ENCODE measurements at regions not wholly inside any gene's neighbourhood (a gene's known extent, or its start where the extent isn't known, plus 50 kb on each side); places are given as distances from the start of the nearest gene placed in this dataset.

- DNase-seq (ENCODE audit: low spot score) (no peak), ATAC-seq (ENCODE audit: low read depth) (no peak)
- H3K27ac ChIP-seq (ENCODE audit: poor library complexity, severe bottlenecking), result peak overlapping the region; percentile 94
- no peaks in the 10 kb centered on the region for H3K27me3 ChIP-seq (ENCODE audit: insufficient read depth, poor library complexity, severe bottlenecking)
- no peak overlapping the region for H3K4me3 ChIP-seq (ENCODE audit: severe bottlenecking)
- H3K9me3 ChIP-seq (ENCODE audit: severe bottlenecking), result peaks cover 2% of the 10 kb centered on the region
- H3K4me1 ChIP-seq (ENCODE audit: insufficient read depth, poor library complexity, severe bottlenecking), result peaks cover 28% of the 10 kb centered on the region
- no peak for TF ChIP-seq CTCF (IDR thresholded peaks at IDR 0.05; ENCODE audit: poor library complexity, severe bottlenecking)
- H3K36me3 ChIP-seq (ENCODE audit: low read depth), result no peaks in the 10 kb centered on the region
Observed at GRCh38 chr2:173588931-173589369, 234.3 kb downstream of the CDCA7 start.

GRCh38 chr2:173589604-173590275 is 235.1 kb downstream of the CDCA7 start:
- H3K36me3 ChIP-seq (ENCODE audit: low read depth), result no peaks in the 10 kb centered on the region
- no peak for TF ChIP-seq CTCF (IDR thresholded peaks at IDR 0.05; ENCODE audit: poor library complexity, severe bottlenecking)
- ATAC-seq (ENCODE audit: low read depth), result peak; percentile 80
- no peak overlapping the region for H3K4me3 ChIP-seq (ENCODE audit: severe bottlenecking)
- H3K4me1 ChIP-seq (ENCODE audit: insufficient read depth, poor library complexity, severe bottlenecking), result peaks cover 28% of the 10 kb centered on the region
- peak overlapping the region; percentile 94 for H3K27ac ChIP-seq (ENCODE audit: poor library complexity, severe bottlenecking)
- H3K9me3 ChIP-seq (ENCODE audit: severe bottlenecking), result peaks cover 2% of the 10 kb centered on the region
- H3K27me3 ChIP-seq (ENCODE audit: insufficient read depth, poor library complexity, severe bottlenecking), result no peaks in the 10 kb centered on the region
- DNase-seq (ENCODE audit: low spot score), result peak; percentile 78

GRCh38 chr2:173590276-173590861 is 235.7 kb downstream of the CDCA7 start:
- Histone ChIP-seq H3K27me3 (ENCODE audit: insufficient read depth, poor library complexity, severe bottlenecking) (no peaks in the 10 kb centered on the region), H3K9me3 (ENCODE audit: severe bottlenecking) (peaks cover 2% of the 10 kb centered on the region), H3K4me3 (ENCODE audit: severe bottlenecking) (no peak overlapping the region), H3K36me3 (ENCODE audit: low read depth) (no peaks in the 10 kb centered on the region), H3K4me1 (ENCODE audit: insufficient read depth, poor library complexity, severe bottlenecking) (peaks cover 28% of the 10 kb centered on the region), H3K27ac (ENCODE audit: poor library complexity, severe bottlenecking) (peak overlapping the region; percentile 94)
- ATAC-seq (ENCODE audit: low read depth) (peak; percentile 87), DNase-seq (ENCODE audit: low spot score) (peak; percentile 94)
- TF ChIP-seq CTCF (IDR thresholded peaks at IDR 0.05; ENCODE audit: poor library complexity, severe bottlenecking), result no peak

- ATAC-seq (ENCODE audit: low read depth), result no peak
- no peak for DNase-seq (ENCODE audit: low spot score)
- Histone ChIP-seq H3K4me1 (ENCODE audit: insufficient read depth, poor library complexity, severe bottlenecking) (peaks cover 27% of the 10 kb centered on the region), H3K27me3 (ENCODE audit: insufficient read depth, poor library complexity, severe bottlenecking) (no peaks in the 10 kb centered on the region), H3K9me3 (ENCODE audit: severe bottlenecking) (peaks cover 2% of the 10 kb centered on the region), H3K4me3 (ENCODE audit: severe bottlenecking) (no peak overlapping the region), H3K27ac (ENCODE audit: poor library complexity, severe bottlenecking) (no peak overlapping the region), H3K36me3 (ENCODE audit: low read depth) (no peaks in the 10 kb centered on the region)
- TF ChIP-seq CTCF (IDR thresholded peaks at IDR 0.05; ENCODE audit: poor library complexity, severe bottlenecking), result no peak
Observed at GRCh38 chr2:173593109-173593508, 238.4 kb downstream of the CDCA7 start.

- H3K36me3 ChIP-seq (ENCODE audit: low read depth), result no peaks in the 10 kb centered on the region
- ATAC-seq (ENCODE audit: low read depth), result no peak
- TF ChIP-seq CTCF (IDR thresholded peaks at IDR 0.05; ENCODE audit: poor library complexity, severe bottlenecking), result no peak
- H3K9me3 ChIP-seq (ENCODE audit: severe bottlenecking), result peaks cover 2% of the 10 kb centered on the region
- no peaks in the 10 kb centered on the region for H3K4me1 ChIP-seq (ENCODE audit: insufficient read depth, poor library complexity, severe bottlenecking)
- H3K27ac ChIP-seq (ENCODE audit: poor library complexity, severe bottlenecking), result no peak overlapping the region
- DNase-seq (ENCODE audit: low spot score), result no peak
- H3K27me3 ChIP-seq (ENCODE audit: insufficient read depth, poor library complexity, severe bottlenecking), result no peaks in the 10 kb centered on the region
- no peak overlapping the region for H3K4me3 ChIP-seq (ENCODE audit: severe bottlenecking)
Observed at GRCh38 chr2:173596244-173596643, 241.6 kb downstream of the CDCA7 start.
